Chondrocyte (in vitro differentiated cells): ENCODE measurements at regions not wholly inside any gene's neighbourhood (a gene's known extent, or its start where the extent isn't known, plus 50 kb on each side); places are given as distances from the start of the nearest gene placed in this dataset.

Experiments used
- DNase-seq: peaks from one replicate; pipeline ENCODE4 v3.0.0; 2021; ENCODE audit warnings: mixed read lengths, low spot score
- H3K27ac Mint-ChIP-seq: one replicate; pipeline ENCODE4 v1.8.0; 2021; ENCODE audit warnings: mild to moderate bottlenecking, moderate library complexity, mixed read lengths; ENCODE audit not compliant: unreplicated experiment
- H3K27me3 Mint-ChIP-seq: 2 replicates; pipeline ENCODE4 v1.8.0; 2021; ENCODE audit warnings: low read depth, mixed read lengths
- H3K36me3 Mint-ChIP-seq: 2 replicates; pipeline ENCODE4 v1.8.0; 2021; ENCODE audit warnings: low read depth, mixed read lengths
- H3K4me1 Mint-ChIP-seq: 2 replicates; pipeline ENCODE4 v1.8.0; 2021; ENCODE audit warnings: low read depth, mild to moderate bottlenecking, mixed read lengths
- H3K4me3 Mint-ChIP-seq: one replicate; pipeline ENCODE4 v1.8.0; 2021; ENCODE audit warnings: mild to moderate bottlenecking, moderate library complexity, mixed read lengths; ENCODE audit not compliant: unreplicated experiment
- H3K9me3 Mint-ChIP-seq: 2 replicates; pipeline ENCODE4 v1.8.0; 2021; ENCODE audit warnings: low read depth, mixed read lengths
- CTCF ChIP-seq: fragments of 200-600 bp; sonication (generic); IDR thresholded peaks from 2 replicates; pipeline ENCODE4 v1.5.0; 2021; ENCODE audit warnings: antibody characterized with exemption, mild to moderate bottlenecking, moderate library complexity

- H3K9me3 Mint-ChIP-seq = no peaks in the 10 kb centered on the region
- no peaks in the 10 kb centered on the region for H3K36me3 Mint-ChIP-seq
- no peak for TF ChIP-seq CTCF
- DNase-seq = no peak
- no peak overlapping the region for H3K27ac Mint-ChIP-seq
- no peak overlapping the region for H3K4me3 Mint-ChIP-seq
- peaks cover 11% of the 10 kb centered on the region for H3K4me1 Mint-ChIP-seq
- no peaks in the 10 kb centered on the region for H3K27me3 Mint-ChIP-seq
Measured at GRCh38 chr4:180655886-180656285, 1587.3 kb upstream of the TENM3 start.

GRCh38 chr4:180657881-180658280, 1585.3 kb upstream of the TENM3 start:
- Mint-ChIP-seq H3K9me3 (no peaks in the 10 kb centered on the region), H3K27me3 (no peaks in the 10 kb centered on the region), H3K4me3 (no peak overlapping the region), H3K4me1 (peaks cover 11% of the 10 kb centered on the region), H3K36me3 (no peaks in the 10 kb centered on the region), H3K27ac (no peak overlapping the region)
- no peak for DNase-seq
- no peak for TF ChIP-seq CTCF

GRCh38 chr4:180664766-180665368, 1578.3 kb upstream of the TENM3 start:
- DNase-seq = no peak
- Mint-ChIP-seq H3K4me3 (no peak overlapping the region), H3K36me3 (no peaks in the 10 kb centered on the region), H3K4me1 (peaks cover 4% of the 10 kb centered on the region), H3K27me3 (no peaks in the 10 kb centered on the region), H3K27ac (no peak overlapping the region), H3K9me3 (no peaks in the 10 kb centered on the region)
- TF ChIP-seq CTCF = peak; percentile 93

GRCh38 chr4:180665481-180665880, 1577.7 kb upstream of the TENM3 start:
- Mint-ChIP-seq H3K4me3 (no peak overlapping the region), H3K9me3 (no peaks in the 10 kb centered on the region), H3K27me3 (no peaks in the 10 kb centered on the region), H3K27ac (no peak overlapping the region), H3K4me1 (peaks cover 4% of the 10 kb centered on the region), H3K36me3 (no peaks in the 10 kb centered on the region)
- no peak for TF ChIP-seq CTCF
- no peak for DNase-seq

- peak; percentile 85 for TF ChIP-seq CTCF
- H3K4me1 Mint-ChIP-seq = peaks cover 4% of the 10 kb centered on the region
- no peak overlapping the region for H3K4me3 Mint-ChIP-seq
- H3K9me3 Mint-ChIP-seq = no peaks in the 10 kb centered on the region
- no peaks in the 10 kb centered on the region for H3K36me3 Mint-ChIP-seq
- H3K27me3 Mint-ChIP-seq = no peaks in the 10 kb centered on the region
- H3K27ac Mint-ChIP-seq = no peak overlapping the region
- DNase-seq = no peak
Measured at GRCh38 chr4:180665994-180666824, 1577.0 kb upstream of the TENM3 start.
